COR-L47 (cell line): ENCODE measurements at regions not wholly inside any gene's neighbourhood (a gene's known extent, or its start where the extent isn't known, plus 50 kb on each side); places are given as distances from the start of the nearest gene placed in this dataset.
"Not testable (repeated sequence)": the region's sequence is repeated elsewhere in the genome, so short reads cannot be mapped to it uniquely, and the experiment has no call there.

Experiments used
- DNase-seq: peaks from one replicate; lab custom pipeline; 2025; lab: John Stamatoyannopoulos, UW

DNA sequence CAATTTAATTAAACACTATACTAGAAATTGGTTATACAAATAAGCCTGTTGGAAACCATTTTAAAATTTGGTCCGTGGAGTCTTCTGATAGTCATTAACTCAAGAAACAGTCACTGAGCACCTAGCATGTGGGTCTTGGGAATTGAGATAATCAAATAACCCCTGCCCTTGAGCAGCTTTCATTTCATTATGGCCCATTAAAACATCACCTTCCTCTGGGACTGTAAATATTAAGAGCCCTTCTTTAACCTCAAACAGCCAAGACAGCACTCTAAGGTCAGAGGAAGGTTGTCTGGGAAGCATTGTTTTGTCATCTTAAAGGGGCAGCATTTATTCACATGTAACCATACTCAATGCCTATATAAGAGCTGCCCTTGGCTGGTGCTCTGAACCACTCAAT is 610.3 kb upstream of the USP24 start:
- no peak for DNase-seq

DNA sequence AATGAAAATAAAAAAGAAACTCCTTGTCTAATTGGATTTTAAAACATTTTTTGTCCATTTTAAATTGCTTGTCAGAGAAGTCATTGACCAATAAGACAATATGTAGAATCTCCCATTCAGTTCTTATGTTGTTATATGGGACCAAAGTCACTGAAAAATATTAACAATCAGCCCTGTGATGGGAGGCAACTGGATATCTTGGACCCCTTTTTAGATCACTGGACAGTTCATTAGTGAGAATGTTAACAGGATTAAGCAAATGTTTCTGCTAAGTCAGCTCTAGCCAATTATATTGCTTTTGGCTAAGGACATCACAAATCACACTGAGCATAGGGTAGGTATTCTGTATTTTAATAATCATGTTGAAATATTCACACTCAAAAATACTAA is 609.1 kb upstream of the USP24 start:
- no peak for DNase-seq

DNA sequence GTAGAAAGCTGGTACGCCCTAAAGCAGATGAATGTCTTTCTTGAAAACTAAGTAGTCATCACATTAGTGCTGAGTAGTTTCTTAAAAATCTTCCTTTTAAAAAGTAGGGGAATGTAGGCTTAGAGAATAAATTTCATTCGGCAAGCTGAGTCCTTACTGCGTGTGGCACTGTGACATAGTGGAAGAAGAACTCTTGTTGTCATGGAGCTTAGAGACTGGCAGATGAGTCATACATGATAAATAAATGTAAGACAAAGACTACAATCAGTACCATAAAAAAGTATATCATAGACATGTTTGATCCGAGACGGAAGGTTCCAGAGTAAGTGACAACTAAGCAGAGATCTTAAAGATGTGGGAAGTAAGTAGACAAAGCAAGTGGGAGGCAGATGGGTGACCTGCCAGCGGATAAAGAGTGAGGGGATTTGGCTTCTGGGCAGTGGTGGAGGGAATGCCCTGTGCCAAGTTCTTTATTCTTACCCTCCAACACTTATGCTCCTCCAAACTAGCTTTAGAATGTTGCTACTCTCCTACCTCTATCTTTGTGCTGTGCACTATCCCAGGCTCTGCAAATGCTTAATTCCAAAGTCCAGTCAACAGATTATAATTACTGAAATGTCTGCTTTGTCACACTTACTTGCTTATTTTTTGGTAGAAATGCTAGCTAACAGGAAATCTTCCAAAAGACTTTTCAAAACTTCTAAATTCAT is 608.5 kb upstream of the USP24 start:
- no peak for DNase-seq

DNA sequence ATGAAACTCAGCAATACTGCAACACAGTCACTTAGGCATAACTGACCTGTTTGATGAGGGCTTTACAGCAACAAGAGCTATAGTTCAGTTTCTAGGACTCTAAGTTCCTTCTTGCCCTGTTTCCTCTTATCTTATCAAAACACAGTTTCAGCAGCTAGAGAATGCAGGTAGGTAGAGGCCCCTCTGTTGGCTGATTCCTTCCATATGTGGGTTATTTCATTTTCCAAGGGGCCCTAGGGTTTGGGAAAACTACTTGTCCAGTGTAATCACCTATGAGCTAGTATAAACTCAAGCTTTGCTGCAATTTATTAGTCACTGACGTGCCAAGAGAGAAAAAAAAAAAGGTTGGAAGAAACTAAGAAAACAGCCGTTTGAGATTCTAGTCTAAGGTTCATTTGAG is 607.7 kb upstream of the USP24 start:
- no peak for DNase-seq

DNA sequence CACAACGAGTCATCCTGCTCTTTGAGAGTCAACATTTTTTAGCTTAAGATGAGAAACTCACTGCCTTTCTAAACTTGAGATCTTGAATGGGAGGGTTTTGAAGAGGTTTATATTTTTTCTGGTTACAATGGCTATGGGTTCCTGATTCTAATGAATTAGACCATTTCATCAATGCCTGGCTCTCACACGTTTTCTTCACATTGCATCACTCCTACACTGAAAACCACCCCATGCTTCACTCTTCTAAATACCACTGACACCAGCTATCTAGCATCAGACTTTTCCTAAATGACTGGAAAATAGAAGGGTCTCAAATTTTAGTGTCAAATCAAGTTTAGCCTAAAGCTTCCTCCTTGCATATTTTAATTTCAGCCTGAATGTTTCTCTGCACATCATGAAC is 606.1 kb upstream of the USP24 start:
- DNase-seq = no peak

DNA sequence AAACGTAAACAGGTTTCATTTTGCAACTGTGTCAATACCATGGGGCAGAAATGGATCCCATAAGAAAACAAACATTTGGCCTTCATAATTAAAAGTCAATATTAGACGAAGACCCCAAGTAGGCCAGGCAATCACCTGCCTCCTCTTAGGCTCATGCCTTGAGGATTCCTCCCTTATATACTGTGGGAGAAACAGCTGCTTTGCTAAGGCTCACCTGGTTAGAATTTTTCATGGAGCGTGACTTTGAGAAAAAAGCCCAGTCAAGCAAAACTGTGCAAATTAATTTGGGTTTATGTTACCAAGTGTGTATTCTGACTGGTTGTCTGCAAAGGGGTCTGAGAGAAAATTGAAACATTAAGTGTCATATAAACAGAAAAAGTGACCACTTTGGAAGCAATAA is 605.3 kb upstream of the USP24 start:
- peak; percentile 10 for DNase-seq

DNA sequence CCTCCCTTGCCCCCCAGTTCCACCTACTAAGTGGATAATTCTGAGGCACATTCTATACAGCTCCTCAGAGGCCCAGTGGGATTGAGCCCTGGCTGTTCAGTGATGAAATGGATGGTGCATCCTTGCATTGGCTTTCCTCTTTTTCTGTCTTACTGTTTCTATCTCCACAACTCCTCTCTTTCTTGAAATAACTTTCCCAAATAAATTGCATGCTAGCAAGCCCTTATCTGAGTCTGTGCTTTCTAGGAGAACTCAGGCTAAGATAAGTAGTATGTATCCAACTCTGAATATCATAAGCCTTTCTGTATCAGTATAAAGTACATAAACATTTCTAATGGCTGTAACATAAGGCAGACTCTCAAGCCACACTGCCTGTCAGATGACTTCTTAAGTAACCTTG is 603.8 kb upstream of the USP24 start:
- no peak for DNase-seq

DNA sequence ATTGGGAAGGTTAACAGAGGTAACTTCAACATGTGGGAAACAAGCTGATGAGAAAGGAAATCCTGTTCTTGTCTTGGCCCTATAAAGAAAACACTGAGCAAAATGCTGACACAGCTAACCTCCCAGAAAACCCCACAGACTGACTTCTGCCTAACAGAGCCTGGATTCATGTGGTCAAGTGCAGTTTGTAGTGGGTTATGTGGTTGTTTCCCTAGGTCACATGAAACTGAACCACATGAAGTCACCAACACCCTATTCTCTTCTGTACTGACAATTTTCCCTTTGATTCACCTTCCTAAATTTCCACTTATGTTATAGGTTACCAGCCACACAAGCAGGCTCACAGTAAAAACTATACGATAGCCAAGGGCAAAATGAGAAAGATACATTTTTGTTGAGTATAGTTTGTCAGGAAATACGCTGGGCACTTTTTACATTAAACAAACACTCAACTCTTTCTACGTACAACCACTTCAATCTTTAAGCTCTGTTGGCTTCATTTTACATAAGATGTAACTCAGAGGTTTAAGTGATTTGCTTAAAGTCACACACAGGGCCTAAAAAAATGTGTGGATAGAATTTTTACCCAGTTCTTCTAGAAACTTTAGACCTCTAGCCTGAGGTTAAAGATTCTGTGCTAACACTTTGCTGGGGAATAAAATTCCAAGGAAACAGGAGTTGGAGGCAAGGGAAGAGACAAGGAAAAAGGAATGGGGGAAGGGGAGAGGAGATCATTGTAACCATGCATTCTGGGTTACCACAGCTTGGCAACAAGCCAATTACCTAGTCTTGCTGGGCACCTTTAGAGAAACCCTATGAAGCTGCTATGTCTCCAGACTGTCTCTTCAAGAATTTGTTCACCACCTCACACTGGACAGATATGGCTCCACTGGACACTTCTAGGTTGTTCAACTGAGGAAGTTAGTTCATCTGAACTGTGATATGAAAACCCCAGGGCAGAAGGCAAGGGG is 601.6 kb upstream of the USP24 start:
- no peak for DNase-seq

DNA sequence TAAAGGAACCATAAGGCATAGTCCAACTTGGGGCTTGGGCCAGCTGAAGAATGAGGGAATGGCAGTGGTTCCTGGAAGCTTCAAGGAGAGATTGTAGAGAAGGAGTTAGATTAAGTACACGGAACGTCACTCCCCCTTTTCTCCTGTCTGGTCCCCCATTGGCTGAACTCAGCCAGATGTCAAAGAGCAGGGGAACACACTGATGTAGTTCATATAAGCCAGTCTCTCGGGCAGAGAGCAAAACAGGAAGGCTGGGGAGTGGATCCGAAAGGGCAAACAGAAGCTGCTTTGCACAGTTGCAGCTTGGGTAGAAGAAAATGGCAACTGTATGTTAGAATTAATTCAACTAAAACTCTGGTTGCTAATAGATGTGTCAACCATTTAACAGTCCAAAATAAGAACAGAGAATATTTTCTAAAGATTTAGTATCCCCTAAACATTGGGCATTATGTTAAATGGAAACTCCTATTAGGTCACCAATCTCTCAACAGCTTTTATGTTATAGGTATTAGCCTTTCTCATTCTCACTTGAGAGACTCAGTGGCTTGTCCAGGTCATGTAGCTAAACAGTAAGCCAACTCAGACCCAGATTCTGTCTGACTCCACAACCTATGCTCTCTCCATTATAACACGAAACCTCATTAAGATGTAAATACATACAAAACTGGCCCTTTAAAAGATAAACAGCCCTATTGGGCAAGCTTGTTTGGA is 600.7 kb upstream of the USP24 start:
- DNase-seq = no peak

DNA sequence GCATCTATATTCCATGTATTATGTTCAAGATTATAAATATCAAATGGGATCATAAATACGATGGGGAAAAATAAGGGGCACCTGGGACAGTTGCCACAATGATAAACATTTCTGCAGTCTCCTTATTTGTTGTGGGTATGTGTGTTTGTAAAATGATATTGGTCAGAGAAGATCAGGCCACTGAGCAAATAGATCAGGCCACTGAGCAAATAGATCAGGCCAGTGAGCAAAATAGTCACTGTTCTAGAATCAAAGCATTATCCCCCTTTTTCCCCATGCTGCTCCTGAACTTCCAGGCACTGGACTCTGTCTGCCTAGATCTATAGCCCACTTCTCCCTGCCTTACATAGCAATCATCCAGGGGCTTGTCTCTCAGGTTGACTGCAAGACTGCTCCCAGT is 599.8 kb upstream of the USP24 start:
- no peak for DNase-seq

DNA sequence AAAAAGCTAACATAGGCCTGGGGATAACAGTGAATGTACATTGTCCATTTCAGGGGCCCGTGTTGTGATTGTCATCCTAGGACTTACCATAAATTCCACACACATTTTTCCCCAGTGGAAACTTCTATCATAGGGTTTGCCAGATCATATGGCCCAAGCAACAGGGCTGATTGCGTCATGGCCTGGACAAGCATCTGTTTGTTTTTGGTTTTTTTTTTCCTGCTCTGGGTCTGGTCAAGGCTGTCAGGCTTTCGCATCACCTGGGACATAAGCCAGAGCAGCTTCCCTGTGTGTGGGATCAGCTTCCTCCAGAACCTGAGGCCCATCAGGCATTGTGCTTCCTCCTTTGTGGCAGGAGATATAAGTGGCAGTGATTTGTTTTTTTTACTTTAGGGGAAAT is 598.5 kb upstream of the USP24 start:
- DNase-seq = no peak

DNA sequence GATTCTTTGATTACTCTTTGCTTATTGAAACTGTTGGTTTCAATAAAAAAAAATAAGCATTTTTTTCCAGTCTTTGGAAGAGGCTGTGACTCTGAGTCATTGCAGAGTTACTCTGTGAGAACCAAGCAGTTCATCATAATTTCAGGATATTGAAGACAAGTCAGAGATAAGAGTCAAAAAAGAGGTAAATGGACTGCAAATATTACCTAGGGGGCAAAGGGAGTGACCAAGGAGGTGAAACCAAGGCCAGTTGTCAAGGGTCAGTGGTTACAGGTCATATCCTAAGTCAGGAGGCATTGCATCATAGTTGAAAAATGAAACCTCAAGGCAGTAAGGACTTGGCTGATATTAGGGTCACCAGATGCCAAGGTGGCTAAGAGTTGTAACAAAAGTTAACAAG is 597.1 kb upstream of the USP24 start:
- no peak for DNase-seq

DNA sequence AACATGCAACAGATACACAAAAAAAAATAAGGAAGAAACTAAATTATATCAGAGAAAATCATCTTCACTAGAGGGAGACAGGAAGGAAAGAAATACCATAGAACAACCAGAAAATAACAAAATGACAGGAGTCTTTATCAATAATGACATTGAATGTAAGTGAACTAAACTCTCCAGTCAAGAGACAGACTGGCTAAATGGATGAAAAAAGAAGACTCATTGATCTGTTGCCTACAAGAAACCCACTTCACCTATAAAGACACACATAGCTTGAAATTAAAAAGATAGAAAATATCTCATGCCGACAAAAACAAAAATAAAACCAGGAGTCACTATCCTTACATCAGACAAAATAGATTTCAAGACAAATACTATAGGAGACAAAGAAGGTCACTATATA is 593.1 kb upstream of the USP24 start:
- no peak for DNase-seq

DNA sequence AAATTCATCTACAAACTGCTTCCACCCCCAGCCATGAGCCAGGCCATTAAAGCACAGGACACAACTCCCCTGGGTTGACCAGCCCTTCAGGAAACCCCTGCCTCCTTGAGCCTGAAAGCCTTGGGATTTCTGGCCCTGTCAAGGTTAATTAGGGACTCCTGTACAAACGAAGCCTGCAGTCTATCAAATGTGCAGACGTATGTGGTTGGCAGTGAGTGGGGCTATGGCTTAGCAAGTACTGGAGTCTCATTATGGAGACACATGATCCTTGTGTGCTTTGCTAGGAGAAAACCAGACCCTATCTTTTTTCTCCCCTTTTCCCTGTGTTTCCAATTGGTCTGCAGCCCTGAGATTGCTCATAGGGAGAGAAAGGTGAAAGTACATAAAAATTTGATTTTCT is 588.3 kb upstream of the USP24 start:
- DNase-seq = no peak

DNA sequence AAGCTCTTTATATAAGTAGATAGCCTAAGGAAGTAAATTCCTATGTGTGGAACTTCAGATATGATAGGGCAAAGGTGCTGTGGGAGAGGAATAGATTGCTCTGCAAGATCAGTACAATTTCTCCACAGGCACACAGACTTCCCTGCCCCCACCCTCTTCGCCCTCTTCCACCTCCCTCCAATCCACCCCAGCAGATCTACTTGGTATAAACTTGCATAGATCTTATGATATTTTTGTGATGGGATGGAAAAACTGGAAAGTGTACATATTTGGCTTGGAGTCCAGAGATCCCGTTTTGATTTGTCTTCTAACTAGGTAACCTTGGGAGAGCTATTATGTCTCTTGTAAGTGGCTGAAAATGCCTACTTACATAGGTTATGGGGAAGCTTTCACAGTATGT is 586.3 kb upstream of the USP24 start:
- no peak for DNase-seq

DNA sequence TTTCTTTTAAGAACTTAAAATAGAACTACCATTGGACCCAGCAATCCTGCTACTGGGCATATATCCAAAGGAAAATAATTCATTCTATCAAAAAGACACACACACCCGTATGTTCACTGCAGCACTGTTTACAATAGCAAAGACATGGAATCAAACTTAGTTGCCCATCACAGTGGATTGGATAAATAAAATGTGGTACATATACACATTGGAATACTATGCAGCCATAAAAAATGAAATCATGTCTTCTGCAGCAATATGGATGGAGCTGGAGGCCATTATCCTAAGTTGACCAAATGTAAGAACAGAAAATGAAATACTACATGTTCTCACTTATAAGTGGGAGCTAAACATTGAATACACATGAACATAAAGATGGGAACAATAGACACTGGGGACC is 585.3 kb upstream of the USP24 start:
- no peak for DNase-seq

DNA sequence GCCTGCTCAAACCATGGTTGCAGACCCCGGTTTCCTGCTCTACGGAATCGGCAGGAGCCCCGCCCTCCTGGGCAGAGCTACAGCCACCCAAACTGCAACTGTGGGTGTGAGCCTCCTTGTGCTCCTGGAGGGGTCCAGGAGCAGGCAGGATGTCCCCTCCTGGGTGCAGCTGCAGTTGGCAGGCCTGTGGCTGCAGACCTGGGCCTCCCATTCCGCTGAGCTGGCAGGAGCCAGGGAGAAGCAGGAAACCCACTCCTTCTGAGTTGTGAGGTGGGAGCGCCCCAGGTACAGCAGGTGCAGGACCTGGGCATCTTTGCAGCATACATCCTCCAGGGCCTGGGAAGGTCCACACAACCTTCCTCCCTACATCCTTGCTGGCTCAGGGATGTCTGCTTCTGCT is 578.7 kb upstream of the USP24 start:
- no peak for DNase-seq

DNA sequence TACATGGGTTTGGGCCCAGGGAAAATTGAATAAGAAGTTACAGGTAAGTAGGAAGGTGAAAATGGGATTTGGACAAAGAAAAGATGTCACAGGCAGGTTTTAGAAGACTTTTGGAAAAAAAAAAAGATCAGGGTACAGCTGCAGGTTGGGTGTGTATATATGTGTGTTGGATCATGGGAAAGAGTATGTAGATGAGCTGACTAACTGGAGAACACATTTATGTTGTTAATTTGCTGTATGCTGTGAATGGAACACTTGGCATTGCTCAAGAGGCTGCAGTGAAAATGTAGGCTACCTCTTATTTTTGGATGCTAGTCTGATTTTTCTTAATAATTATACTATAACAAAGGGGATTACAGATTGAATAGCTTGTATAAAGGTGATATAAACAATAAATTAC is 577.7 kb upstream of the USP24 start:
- no peak for DNase-seq

DNA sequence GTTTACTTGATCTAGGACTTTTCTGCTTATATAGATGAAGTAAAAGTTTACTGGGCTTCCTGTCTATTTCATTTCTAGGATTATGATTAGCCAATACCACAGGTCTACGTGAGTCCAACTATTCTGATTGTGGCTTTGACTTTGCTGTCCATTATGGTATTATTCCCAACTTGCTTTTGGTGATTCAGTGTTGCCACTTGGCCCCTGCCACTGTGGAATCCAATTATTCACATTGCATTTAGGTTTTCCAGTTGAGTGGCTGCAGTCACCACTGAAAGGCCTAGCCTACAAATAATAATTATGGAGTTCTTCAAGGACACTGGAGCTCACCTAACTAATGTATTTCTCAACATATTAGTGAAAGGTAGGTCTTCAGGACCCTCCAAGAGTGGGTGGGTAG is 574.3 kb upstream of the USP24 start:
- DNase-seq = no peak

DNA sequence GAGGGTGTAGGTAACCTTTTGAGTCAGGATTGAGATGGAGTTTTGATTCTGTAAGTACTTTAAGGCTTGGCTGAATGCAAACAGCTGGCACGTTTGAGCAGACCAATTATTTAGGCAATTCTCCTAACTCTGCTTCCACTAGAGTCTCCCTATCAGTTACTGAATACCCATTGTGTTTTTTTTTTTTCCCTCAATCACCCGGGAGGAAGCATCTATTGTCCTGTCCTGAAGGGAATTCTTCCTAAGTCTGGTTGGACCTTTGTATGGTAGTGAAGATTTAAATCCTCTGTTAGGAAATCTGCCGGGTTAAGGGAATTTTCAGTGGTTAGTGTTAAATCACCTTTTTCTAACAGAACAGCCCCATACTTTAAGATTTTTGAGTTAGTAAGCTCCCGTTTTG is 571.2 kb upstream of the USP24 start:
- DNase-seq = no peak

DNA sequence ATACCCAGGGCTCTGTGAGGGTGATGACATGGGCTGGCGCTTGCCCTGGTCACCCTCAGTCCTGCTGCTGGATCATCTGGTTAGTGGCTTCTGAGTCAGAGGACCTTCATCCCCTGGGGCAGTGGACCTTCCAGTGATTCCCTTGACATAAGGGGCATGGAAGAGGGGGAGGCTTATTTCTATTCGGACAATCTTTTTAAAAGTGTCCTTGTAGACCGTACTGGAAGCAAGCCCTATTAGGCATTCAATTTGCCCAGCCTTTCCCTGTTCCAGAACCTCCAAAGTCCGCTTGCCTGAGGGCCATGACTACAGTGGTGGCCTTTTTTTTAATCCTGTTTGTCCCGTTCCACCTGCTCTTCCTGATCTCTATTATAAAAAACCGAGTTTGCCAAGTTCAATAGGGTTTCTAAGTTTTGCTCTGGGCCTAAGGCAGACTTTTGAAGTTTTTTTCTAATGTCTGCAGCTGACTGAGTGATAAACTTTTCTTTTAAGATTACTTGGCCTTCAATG is 569.8 kb upstream of the USP24 start:
- not testable (repeated sequence) for DNase-seq

DNA sequence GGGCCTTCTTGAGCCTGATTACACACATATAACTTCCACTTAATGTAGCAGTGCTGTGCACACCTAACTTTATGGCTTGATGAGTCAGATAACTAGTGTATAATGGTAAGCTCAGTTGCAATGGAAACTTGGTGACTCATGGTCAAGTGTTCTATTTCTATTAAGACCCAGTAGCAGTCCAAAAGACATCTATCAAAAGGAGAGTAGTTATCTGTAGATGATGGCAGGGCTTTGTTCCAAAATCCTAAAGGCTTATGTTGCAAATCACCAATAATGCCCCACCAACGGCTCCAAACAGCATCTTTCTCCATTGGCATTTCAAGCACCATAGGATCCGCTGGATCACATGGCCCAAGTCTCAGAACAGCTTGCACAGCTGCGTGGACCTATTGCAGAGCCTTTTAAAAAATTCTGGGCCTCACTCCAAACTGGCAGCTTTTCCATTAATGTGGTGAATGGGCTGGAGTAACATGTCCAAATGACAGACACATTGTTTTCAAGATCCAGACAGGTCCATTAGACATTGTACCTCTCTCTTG is 566.8 kb upstream of the USP24 start:
- no peak for DNase-seq
